Kidney epithelial cell (primary cell): ENCODE measurements at regions not wholly inside any gene's neighbourhood (a gene's known extent, or its start where the extent isn't known, plus 50 kb on each side); places are given as distances from the start of the nearest gene placed in this dataset.

Source experiments
- DNase-seq: peaks from one replicate; pipeline ENCODE4 v3.0.0-alpha.2; 2010; ENCODE audit warnings: low read depth
- H3K27me3 ChIP-seq: 2 replicates; pipeline ENCODE4 v1.6.0; 2011; ENCODE audit warnings: low read length; ENCODE audit not compliant: control insufficient read depth, insufficient read depth
- H3K36me3 ChIP-seq: 2 replicates; pipeline ENCODE4 v1.5.1; 2011; ENCODE audit warnings: low read length; ENCODE audit not compliant: control insufficient read depth, insufficient read depth
- H3K4me3 ChIP-seq: 2 replicates; pipeline ENCODE4 v1.5.1; 2011; ENCODE audit warnings: low read depth, mild to moderate bottlenecking, control low read depth, low read length
- CTCF ChIP-seq: IDR thresholded peaks from 2 replicates; pipeline ENCODE4 v1.5.1; 2011; ENCODE audit warnings: mild to moderate bottlenecking, moderate library complexity, low read length, control low read depth, inconsistent platforms; ENCODE audit not compliant: insufficient read depth, poor library complexity, severe bottlenecking

GRCh38 chr20:7406671-7407070, 533.6 kb downstream of the HAO1 start:
- TF ChIP-seq CTCF = no peak
- H3K4me3 ChIP-seq = no peak overlapping the region
- no peak for DNase-seq

GRCh38 chr20:7410150-7410549, 530.1 kb downstream of the HAO1 start:
- Histone ChIP-seq H3K27me3 (no peaks in the 10 kb centered on the region), H3K4me3 (no peak overlapping the region), H3K36me3 (no peaks in the 10 kb centered on the region)
- TF ChIP-seq CTCF = no peak
- DNase-seq = no peak

More at GRCh38 chr20:7406671-7407070, 533.6 kb downstream of the HAO1 start:
- Histone ChIP-seq H3K36me3 (no peaks in the 10 kb centered on the region), H3K27me3 (no peaks in the 10 kb centered on the region)

- TF ChIP-seq CTCF = no peak
- H3K36me3 ChIP-seq = no peaks in the 10 kb centered on the region
- no peak overlapping the region for H3K4me3 ChIP-seq
- H3K27me3 ChIP-seq = no peaks in the 10 kb centered on the region
- no peak for DNase-seq
Observed at GRCh38 chr20:7411075-7411474, 529.2 kb downstream of the HAO1 start.

- TF ChIP-seq CTCF = no peak
- Histone ChIP-seq H3K4me3 (no peak overlapping the region), H3K27me3 (no peaks in the 10 kb centered on the region), H3K36me3 (no peaks in the 10 kb centered on the region)
- DNase-seq = no peak
Observed at GRCh38 chr20:7415427-7415826, 524.8 kb downstream of the HAO1 start.

- H3K4me3 ChIP-seq = no peak overlapping the region
- no peak for DNase-seq
- no peaks in the 10 kb centered on the region for H3K27me3 ChIP-seq
- H3K36me3 ChIP-seq = no peaks in the 10 kb centered on the region
- no peak for TF ChIP-seq CTCF
Observed at GRCh38 chr20:7416382-7416781, 523.9 kb downstream of the HAO1 start.

- TF ChIP-seq CTCF = no peak
- H3K36me3 ChIP-seq = no peaks in the 10 kb centered on the region
- no peak for DNase-seq
- no peaks in the 10 kb centered on the region for H3K27me3 ChIP-seq
- no peak overlapping the region for H3K4me3 ChIP-seq
Observed at GRCh38 chr20:7420345-7420744, 519.9 kb downstream of the HAO1 start.
